GM12873 (cell line): ENCODE measurements at regions not wholly inside any gene's neighbourhood (a gene's known extent, or its start where the extent isn't known, plus 50 kb on each side); places are given as distances from the start of the nearest gene placed in this dataset.

Source experiments
- TF ChIP-seq, protein P1 (sequence below): IDR thresholded peaks from 2 replicates; pipeline ENCODE4 v1.5.1; 2012; ENCODE audit warnings: low read depth, mild to moderate bottlenecking, moderate library complexity, low read length, control low read depth; ENCODE audit not compliant: insufficient read depth; ENCODE audit errors: missing control alignments

DNA sequence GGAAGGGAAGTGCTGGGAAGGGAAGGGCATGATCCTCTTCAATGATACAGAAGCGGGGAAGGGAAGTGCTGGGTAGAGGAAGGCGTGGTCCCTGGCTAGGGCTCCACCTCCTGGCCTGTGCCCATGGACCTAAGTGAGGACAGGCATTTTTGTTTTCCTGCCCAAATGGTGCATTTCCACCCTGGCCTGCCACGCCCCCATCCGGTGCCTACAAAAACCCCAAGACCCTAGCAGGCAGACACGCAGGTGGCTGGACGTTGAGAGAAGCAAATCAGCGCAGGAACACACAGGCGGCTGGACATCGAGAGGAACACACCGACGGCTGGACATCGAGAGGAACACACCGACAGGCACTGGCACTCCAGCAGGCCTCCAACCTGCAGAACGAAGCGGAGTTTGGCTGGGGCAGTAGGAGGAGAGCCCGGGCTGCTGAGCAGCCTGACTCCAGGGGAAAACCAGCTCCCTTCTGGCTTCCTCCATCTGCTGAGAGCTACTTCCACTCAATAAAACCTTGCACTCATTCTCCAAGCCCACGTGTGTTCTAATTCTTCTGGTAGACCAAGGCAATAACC is 628.3 kb downstream of the BUD13 start:
- TF ChIP-seq, protein P1, sequence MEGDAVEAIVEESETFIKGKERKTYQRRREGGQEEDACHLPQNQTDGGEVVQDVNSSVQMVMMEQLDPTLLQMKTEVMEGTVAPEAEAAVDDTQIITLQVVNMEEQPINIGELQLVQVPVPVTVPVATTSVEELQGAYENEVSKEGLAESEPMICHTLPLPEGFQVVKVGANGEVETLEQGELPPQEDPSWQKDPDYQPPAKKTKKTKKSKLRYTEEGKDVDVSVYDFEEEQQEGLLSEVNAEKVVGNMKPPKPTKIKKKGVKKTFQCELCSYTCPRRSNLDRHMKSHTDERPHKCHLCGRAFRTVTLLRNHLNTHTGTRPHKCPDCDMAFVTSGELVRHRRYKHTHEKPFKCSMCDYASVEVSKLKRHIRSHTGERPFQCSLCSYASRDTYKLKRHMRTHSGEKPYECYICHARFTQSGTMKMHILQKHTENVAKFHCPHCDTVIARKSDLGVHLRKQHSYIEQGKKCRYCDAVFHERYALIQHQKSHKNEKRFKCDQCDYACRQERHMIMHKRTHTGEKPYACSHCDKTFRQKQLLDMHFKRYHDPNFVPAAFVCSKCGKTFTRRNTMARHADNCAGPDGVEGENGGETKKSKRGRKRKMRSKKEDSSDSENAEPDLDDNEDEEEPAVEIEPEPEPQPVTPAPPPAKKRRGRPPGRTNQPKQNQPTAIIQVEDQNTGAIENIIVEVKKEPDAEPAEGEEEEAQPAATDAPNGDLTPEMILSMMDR: no peak

- TF ChIP-seq, protein P1: no peak
Measured at GRCh38 chr11:116138280-116138679, 634.1 kb upstream of the CADM1 start.

GRCh38 chr11:116137753-116138152 is 633.5 kb upstream of the CADM1 start:
- TF ChIP-seq, protein P1: no peak

DNA sequence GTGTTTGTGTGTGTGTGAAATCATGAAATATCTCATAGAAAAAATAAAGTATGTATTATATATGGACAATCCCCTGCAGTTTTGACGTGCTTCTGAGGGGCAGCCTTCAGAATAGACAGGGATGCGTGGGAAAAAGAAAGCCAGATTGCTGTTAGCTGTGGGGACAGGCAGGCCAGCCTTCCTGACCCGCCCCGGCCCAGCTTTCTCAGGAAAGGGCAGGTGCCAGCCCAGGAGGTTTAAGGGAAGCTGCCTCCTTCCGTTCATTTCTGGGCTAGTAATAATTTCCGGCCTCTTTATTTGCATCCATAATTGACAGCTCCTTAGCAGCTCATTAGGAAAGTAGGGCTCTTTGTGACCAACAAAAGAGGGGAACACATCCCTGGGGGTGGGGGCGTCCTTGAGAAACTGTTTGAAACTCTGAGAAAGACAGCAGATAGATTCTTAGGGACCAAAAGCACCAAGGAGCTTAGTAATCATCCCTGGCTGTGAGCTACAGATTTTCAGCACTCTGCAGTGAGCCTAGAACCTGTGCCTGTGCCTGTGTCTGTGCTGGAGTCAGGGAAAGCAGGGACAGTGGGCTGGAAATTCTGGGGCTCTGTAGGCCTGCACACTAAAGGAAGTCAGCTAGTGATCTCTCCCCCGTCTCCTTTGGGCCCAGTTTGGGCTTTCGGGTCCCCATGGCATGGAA is 632.9 kb upstream of the CADM1 start:
- TF ChIP-seq, protein P1: no peak

DNA sequence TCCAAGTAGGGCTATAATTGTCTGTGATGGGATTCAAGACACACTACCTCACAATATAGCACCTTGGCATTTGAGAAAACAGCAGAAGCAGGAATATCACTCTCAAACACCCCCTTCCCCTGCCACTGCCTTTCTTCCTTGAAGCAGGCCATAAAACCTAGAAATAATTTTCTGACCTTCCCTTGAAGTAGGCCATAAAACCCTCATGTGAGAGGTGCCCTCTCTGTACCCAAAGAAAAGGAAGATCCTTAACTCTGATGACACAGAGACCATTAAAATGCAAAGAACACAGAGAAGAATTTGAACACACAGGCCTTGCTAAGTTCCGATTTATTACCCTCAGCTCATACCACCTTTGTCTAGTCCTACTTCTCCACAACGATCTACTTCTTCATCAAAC is 631.7 kb upstream of the CADM1 start:
- TF ChIP-seq, protein P1: no peak

DNA sequence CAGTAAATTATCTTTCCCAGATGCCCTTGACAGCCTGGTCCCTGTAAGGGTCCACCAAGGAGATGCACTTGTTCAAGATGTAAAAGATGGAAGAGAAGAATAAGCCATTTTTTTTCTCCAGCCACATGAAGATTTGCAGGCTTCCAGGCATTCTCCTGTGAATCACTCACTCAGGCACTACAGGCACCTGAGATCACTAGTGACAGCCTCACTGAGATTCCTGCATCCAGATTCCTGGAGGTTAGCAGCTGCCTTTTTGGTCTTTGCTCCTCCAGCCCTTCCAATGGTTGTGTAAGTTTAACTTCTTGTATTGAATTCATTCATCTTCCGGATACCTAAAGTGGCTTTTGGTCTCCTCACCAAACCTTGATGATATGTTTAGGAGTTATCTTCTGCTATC is 630.2 kb upstream of the CADM1 start:
- TF ChIP-seq, protein P1: no peak

DNA sequence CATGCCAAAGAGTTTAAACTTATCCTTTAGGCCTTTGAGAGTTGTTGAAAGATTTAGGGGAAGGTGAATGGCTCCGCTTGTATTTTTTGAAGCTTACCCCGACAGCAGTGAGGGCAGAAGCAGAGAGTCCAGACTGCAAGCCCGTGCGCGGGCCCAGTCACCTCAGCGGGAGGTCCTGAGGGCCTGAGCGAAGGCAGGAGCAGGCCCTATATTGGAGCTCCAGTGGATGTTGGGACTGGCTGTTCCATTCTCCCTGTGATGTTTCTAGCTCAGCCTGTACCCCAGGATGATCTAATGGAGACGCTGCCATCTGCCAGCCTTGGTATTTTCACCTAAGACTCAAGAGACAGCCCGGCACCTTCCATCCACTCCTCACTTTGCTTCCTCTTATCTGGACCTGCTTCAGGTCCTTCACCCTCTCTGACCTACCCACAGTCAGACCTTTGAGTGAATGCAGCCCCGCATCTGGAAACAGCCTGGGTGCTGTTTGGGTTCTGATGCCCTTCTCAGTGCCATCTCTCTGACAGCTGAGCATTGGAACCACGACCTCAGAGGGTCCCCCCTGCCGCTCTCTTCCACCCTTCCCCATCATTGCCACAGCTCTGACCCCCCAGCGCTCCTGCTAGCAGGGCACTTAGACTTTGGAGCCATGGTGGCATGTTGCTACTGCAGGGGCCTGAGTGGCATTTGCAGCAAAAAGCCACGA is 628.2 kb upstream of the CADM1 start:
- TF ChIP-seq, protein P1: no peak
